Esophagus muscularis mucosa (tissue), 4 donors: ENCODE measurements at regions not wholly inside any gene's neighbourhood (a gene's known extent, or its start where the extent isn't known, plus 50 kb on each side); places are given as distances from the start of the nearest gene placed in this dataset.

Experiments used
- DNase-seq: peaks from one replicate; pipeline ENCODE4 v3.0.0-alpha.2; 2017; ENCODE audit errors: extremely low spot score
- H3K27ac ChIP-seq, 4 donors: fragments of 200-600 bp; sonication (generic); replicated peaks in 1 of 4; 1 replicate in 3 of 4; 2 replicates in 1 of 4; pipeline ENCODE4 v1.5.1; 2016 to 2019; ENCODE audit warnings: mild to moderate bottlenecking in 1 of 4
- H3K27me3 ChIP-seq, 4 donors: fragments of 200-600 bp; sonication (generic); one replicate each; pipeline versions ENCODE4 v1.5.1 to v1.6.0; 2016 to 2019
- H3K36me3 ChIP-seq, 4 donors: fragments of 200-600 bp; sonication (generic); one replicate each; pipeline ENCODE4 v1.5.1; 2016 to 2019
- H3K4me1 ChIP-seq, 4 donors: fragments of 200-600 bp; sonication (generic); one replicate each; pipeline ENCODE4 v1.5.1; 2016 to 2019
- H3K4me3 ChIP-seq, 4 donors: fragments of 200-600 bp; sonication (generic); 1 replicate in 2 of 4; 2 replicates in 2 of 4; pipeline ENCODE4 v1.5.1; 2016 to 2019; ENCODE audit warnings: mild to moderate bottlenecking in 4 of 4, moderate library complexity in 1 of 4
- H3K9me3 ChIP-seq, 4 donors: fragments of 200-600 bp; sonication (generic); 1 replicate in 3 of 4; 2 replicates in 1 of 4; pipeline ENCODE4 v1.5.1; 2016 to 2019
- CTCF ChIP-seq, 3 experiments: fragments of 200-600 bp in 2 of 3; fragments of 450-650 bp in 1 of 3; sonication (generic) in 2 of 3; IDR thresholded peaks; one replicate each; pipeline ENCODE4 v1.5.1; 2017 to 2019; ENCODE audit warnings: antibody characterized with exemption in 3 of 3, mild to moderate bottlenecking in 2 of 3, moderate library complexity in 1 of 3
- EP300 ChIP-seq: sonication (generic); formaldehyde crosslinking; IDR thresholded peaks from one replicate; pipeline ENCODE4 v1.6.1; 2017; ENCODE audit warnings: antibody characterized with exemption
- POLR2A ChIP-seq: fragments of 450-650 bp; IDR thresholded peaks from one replicate; pipeline ENCODE4 v1.6.1; 2017; ENCODE audit warnings: antibody characterized with exemption, moderate library complexity, mild to moderate bottlenecking, low read depth
- POLR2AphosphoS5 ChIP-seq, 2 donors: sonication (generic); formaldehyde crosslinking; IDR thresholded peaks; one replicate each; pipeline ENCODE4 v1.6.1; 2017; ENCODE audit warnings: antibody characterized with exemption in 2 of 2
- WGBS: methylation state at CpG from one replicate; pipeline ENCODE4 v1.1.5; 2018; 5-methylcytosine and 5-hydroxymethylcytosine counted together
- intact Hi-C: fragments of 100-400 bp; cut with DNase I; formaldehyde crosslinking; loops from one replicate; pipeline ENCODE4 v1.15.1; 2023

- no peak overlapping the region for H3K4me3 ChIP-seq
- no peaks in the 10 kb centered on the region for H3K9me3 ChIP-seq
- TF ChIP-seq CTCF (IDR thresholded peaks at IDR 0.05) (no peak), POLR2AphosphoS5 (IDR thresholded peaks at IDR 0.05) (no peak), POLR2A (no peak)
- no peak overlapping the region for H3K27ac ChIP-seq
- 83% methylated on average over 2 of the region's 2 CpGs for WGBS
- H3K4me1 ChIP-seq = no peaks in the 10 kb centered on the region
- DNase-seq = no peak
- H3K27me3 ChIP-seq = peaks cover 0 to 10% (median 0%) of the 10 kb centered on the region in 4 donors
- H3K36me3 ChIP-seq = no peaks in the 10 kb centered on the region
- intact Hi-C loops = no loop called here
Observed at GRCh38 chr3:10678796-10679376, 137.1 kb upstream of the SLC6A11 start.

- DNase-seq = no peak
- Histone ChIP-seq H3K36me3 (no peaks in the 10 kb centered on the region), H3K4me3 (no peak overlapping the region), H3K9me3 (no peaks in the 10 kb centered on the region), H3K4me1 (no peaks in the 10 kb centered on the region), H3K27me3 (peaks cover 0 to 3% (median 0%) of the 10 kb centered on the region in 4 donors), H3K27ac (no peak overlapping the region)
- TF ChIP-seq CTCF (IDR thresholded peaks at IDR 0.05) = no peak
- no peak for TF ChIP-seq EP300
- TF ChIP-seq POLR2AphosphoS5 (IDR thresholded peaks at IDR 0.05) = no peak
- no peak for TF ChIP-seq POLR2A
- WGBS = 88% methylated on average over 7 of the region's 7 CpGs
- intact Hi-C loops = no loop called here
Observed at GRCh38 chr3:10680796-10681195, 135.2 kb upstream of the SLC6A11 start.

GRCh38 chr3:10682692-10683091, 133.3 kb upstream of the SLC6A11 start:
- H3K4me1 ChIP-seq = no peaks in the 10 kb centered on the region
- H3K36me3 ChIP-seq = no peaks in the 10 kb centered on the region
- no peaks in the 10 kb centered on the region for H3K9me3 ChIP-seq
- H3K27ac ChIP-seq = no peak overlapping the region
- DNase-seq = no peak
- TF ChIP-seq EP300 = no peak
- no peak for TF ChIP-seq CTCF (IDR thresholded peaks at IDR 0.05)
- TF ChIP-seq POLR2AphosphoS5 (IDR thresholded peaks at IDR 0.05) = no peak
- no peak for TF ChIP-seq POLR2A
- intact Hi-C loops = no loop called here
- H3K27me3 ChIP-seq = no peaks in the 10 kb centered on the region
- 60% methylated on average over 4 of the region's 4 CpGs for WGBS
- no peak overlapping the region for H3K4me3 ChIP-seq

GRCh38 chr3:10683106-10683505, 132.9 kb upstream of the SLC6A11 start:
- Histone ChIP-seq H3K27me3 (no peaks in the 10 kb centered on the region), H3K36me3 (no peaks in the 10 kb centered on the region), H3K9me3 (no peaks in the 10 kb centered on the region), H3K27ac (no peak overlapping the region), H3K4me1 (no peaks in the 10 kb centered on the region), H3K4me3 (no peak overlapping the region)
- DNase-seq = no peak
- WGBS = 29% methylated on average over 1 of the region's 1 CpG
- intact Hi-C loops = no loop called here
- TF ChIP-seq POLR2A (no peak), EP300 (no peak), CTCF (IDR thresholded peaks at IDR 0.05) (no peak)

- H3K36me3 ChIP-seq = no peaks in the 10 kb centered on the region
- no peak overlapping the region for H3K27ac ChIP-seq
- WGBS = no CpG with 5 or more reads among the region's 1 CpG
- intact Hi-C loops = no loop called here
- TF ChIP-seq POLR2A (no peak), POLR2AphosphoS5 (IDR thresholded peaks at IDR 0.05) (no peak), EP300 (no peak), CTCF (IDR thresholded peaks at IDR 0.05) (no peak)
- H3K4me3 ChIP-seq = no peak overlapping the region
- no peak for DNase-seq
- peaks cover 0 to 16% (median 0%) of the 10 kb centered on the region in 4 donors for H3K27me3 ChIP-seq
- no peaks in the 10 kb centered on the region for H3K4me1 ChIP-seq
- no peaks in the 10 kb centered on the region for H3K9me3 ChIP-seq
Observed at GRCh38 chr3:10688126-10688525, 127.9 kb upstream of the SLC6A11 start.
